MM.1S (cell line): ENCODE measurements at regions not wholly inside any gene's neighbourhood (a gene's known extent, or its start where the extent isn't known, plus 50 kb on each side); places are given as distances from the start of the nearest gene placed in this dataset.
"Not testable (repeated sequence)": the region's sequence is repeated elsewhere in the genome, so short reads cannot be mapped to it uniquely, and the experiment has no call there.

ENCODE experiments used
- DNase-seq: peaks from one replicate; pipeline ENCODE4 v3.0.0-alpha.2; 2015
- H2AFZ ChIP-seq: fragments of 300-600 bp; sonication (generic); 2 replicates; pipeline ENCODE4 v1.6.0; 2016; ENCODE audit warnings: antibody characterized with exemption, low read length
- H3F3A ChIP-seq: fragments of 300-600 bp; sonication (generic); 2 replicates; pipeline ENCODE4 v1.6.1; 2016; ENCODE audit warnings: mild to moderate bottlenecking, antibody characterized with exemption, low read length, moderate library complexity, mixed read lengths; ENCODE audit not compliant: insufficient read depth
- H3K27ac ChIP-seq: fragments of 300-600 bp; sonication (generic); 2 replicates; pipeline ENCODE4 v1.5.1; 2016; ENCODE audit warnings: mild to moderate bottlenecking, low read length
- H3K27me3 ChIP-seq: fragments of 300-600 bp; sonication (generic); replicated peaks from 2 replicates; pipeline ENCODE4 v1.6.0; 2016; ENCODE audit warnings: low read length; ENCODE audit not compliant: insufficient read depth
- H3K36me3 ChIP-seq: fragments of 300-600 bp; sonication (generic); replicated peaks from 2 replicates; pipeline ENCODE4 v1.6.1; 2016; ENCODE audit warnings: mild to moderate bottlenecking, low read length, mixed read lengths; ENCODE audit not compliant: insufficient read depth
- H3K4me1 ChIP-seq: fragments of 300-600 bp; sonication (generic); 2 replicates; pipeline ENCODE4 v1.6.1; 2016; ENCODE audit warnings: low read length, mixed read lengths
- H3K4me2 ChIP-seq: fragments of 300-600 bp; sonication (generic); 2 replicates; pipeline ENCODE4 v1.6.0; 2016; ENCODE audit warnings: low read depth, low read length
- H3K4me3 ChIP-seq: fragments of 300-600 bp; sonication (generic); 2 replicates; pipeline ENCODE4 v1.5.1; 2016; ENCODE audit warnings: low read length, mixed read lengths
- H3K79me2 ChIP-seq: fragments of 300-600 bp; sonication (generic); 2 replicates; pipeline ENCODE4 v1.6.1; 2016; ENCODE audit warnings: mixed run types, low read length, mixed read lengths
- H3K9ac ChIP-seq: fragments of 300-600 bp; sonication (generic); 2 replicates; pipeline ENCODE4 v1.6.1; 2016; ENCODE audit warnings: low read length, mixed read lengths
- H3K9me2 ChIP-seq: fragments of 300-600 bp; sonication (generic); replicated peaks from 2 replicates; pipeline ENCODE4 v1.6.1; 2016; ENCODE audit warnings: mild to moderate bottlenecking, low read length, mixed read lengths; ENCODE audit not compliant: insufficient read depth
- H3K9me3 ChIP-seq: fragments of 300-600 bp; sonication (generic); replicated peaks from 2 replicates; pipeline ENCODE4 v1.6.1; 2016; ENCODE audit warnings: mild to moderate bottlenecking, low read length, mixed read lengths; ENCODE audit not compliant: insufficient read depth
- H4K20me1 ChIP-seq: fragments of 300-600 bp; sonication (generic); 2 replicates; pipeline ENCODE4 v1.6.1; 2016; ENCODE audit warnings: mild to moderate bottlenecking, low read length, moderate library complexity, mixed read lengths; ENCODE audit not compliant: insufficient read depth
- CTCF ChIP-seq: fragments of 300-600 bp; sonication (generic); IDR thresholded peaks from 2 replicates; pipeline ENCODE4 v1.5.1; 2016; ENCODE audit warnings: antibody characterized with exemption, low read length, mixed read lengths
- EZH2 ChIP-seq: fragments of 300-600 bp; sonication (generic); optimal IDR thresholded peaks from 2 replicates; pipeline ENCODE3; 2017; ENCODE audit warnings: low read depth, mild to moderate bottlenecking, antibody characterized with exemption, low read length, mixed read lengths
- EZH2phosphoT487 ChIP-seq: fragments of 300-600 bp; sonication (generic); IDR thresholded peaks from 2 replicates; pipeline ENCODE4 v1.6.1; 2018; ENCODE audit warnings: antibody characterized with exemption, low read length

- DNase-seq, result no peak
- Histone ChIP-seq H3K9me3 (no peaks in the 10 kb centered on the region), H3K36me3 (no peaks in the 10 kb centered on the region), H3K9ac (no peak overlapping the region), H3K27ac (no peak overlapping the region), H2AFZ (no peak overlapping the region), H4K20me1 (no peaks in the 10 kb centered on the region), H3K4me1 (no peaks in the 10 kb centered on the region), H3K4me2 (no peak overlapping the region), H3K79me2 (no peaks in the 10 kb centered on the region), H3K9me2 (no peaks in the 10 kb centered on the region), H3K27me3 (no peaks in the 10 kb centered on the region), H3F3A (no peaks in the 10 kb centered on the region), H3K4me3 (no peak overlapping the region)
- TF ChIP-seq EZH2 (no peak), EZH2phosphoT487 (no peak), CTCF (no peak)
Observed at GRCh38 chr5:27845248-27845647, 806.9 kb upstream of the CDH9 start.

GRCh38 chr5:27836704-27837103, 798.3 kb upstream of the CDH9 start:
- H3K4me2 ChIP-seq, H3K36me3 ChIP-seq, H3K9ac ChIP-seq, H3K9me3 ChIP-seq, H4K20me1 ChIP-seq, H3K79me2 ChIP-seq, H3K4me1 ChIP-seq, H3K27me3 ChIP-seq, H3K27ac ChIP-seq, H2AFZ ChIP-seq, H3F3A ChIP-seq, H3K4me3 ChIP-seq, H3K9me2 ChIP-seq, DNase-seq: not testable (repeated sequence)

GRCh38 chr5:27832886-27833285, 794.5 kb upstream of the CDH9 start:
- Histone ChIP-seq H3K4me1 (no peaks in the 10 kb centered on the region), H4K20me1 (no peaks in the 10 kb centered on the region), H3K4me2 (no peak overlapping the region), H3F3A (no peaks in the 10 kb centered on the region), H3K36me3 (no peaks in the 10 kb centered on the region), H3K27me3 (no peaks in the 10 kb centered on the region), H3K9me3 (no peaks in the 10 kb centered on the region), H3K9me2 (no peaks in the 10 kb centered on the region), H3K4me3 (no peak overlapping the region), H3K27ac (no peak overlapping the region), H3K79me2 (no peaks in the 10 kb centered on the region), H2AFZ (no peak overlapping the region), H3K9ac (no peak overlapping the region)
- TF ChIP-seq CTCF (no peak), EZH2phosphoT487 (no peak), EZH2 (no peak)
- no peak for DNase-seq

- no peaks in the 10 kb centered on the region for H3K79me2 ChIP-seq
- no peaks in the 10 kb centered on the region for H3K9me2 ChIP-seq
- H3K27ac ChIP-seq, result no peak overlapping the region
- no peak overlapping the region for H2AFZ ChIP-seq
- no peak overlapping the region for H3K4me3 ChIP-seq
- H3K36me3 ChIP-seq, result no peaks in the 10 kb centered on the region
- H4K20me1 ChIP-seq, result no peaks in the 10 kb centered on the region
- no peaks in the 10 kb centered on the region for H3K9me3 ChIP-seq
- H3F3A ChIP-seq, result no peaks in the 10 kb centered on the region
- no peak for TF ChIP-seq EZH2phosphoT487
- TF ChIP-seq CTCF, result no peak
- no peak for TF ChIP-seq EZH2
- H3K4me2 ChIP-seq, result no peak overlapping the region
- no peaks in the 10 kb centered on the region for H3K4me1 ChIP-seq
- H3K9ac ChIP-seq, result no peak overlapping the region
- DNase-seq, result no peak
- no peaks in the 10 kb centered on the region for H3K27me3 ChIP-seq
Observed at GRCh38 chr5:27830546-27830945, 792.2 kb upstream of the CDH9 start.
